A549 (cell line): ENCODE measurements at regions not wholly inside any gene's neighbourhood (a gene's known extent, or its start where the extent isn't known, plus 50 kb on each side); places are given as distances from the start of the nearest gene placed in this dataset.

ENCODE experiments used
- ATAC-seq, 2 experiments: fragments of 200-7000 bp in 1 of 2; fragments of >200 bp in 1 of 2; cut with Nextera tagmentation in 1 of 2; cut with Tn5 transposase in 1 of 2; 3 replicates each; pipeline versions ENCODE4 v1.8.0 to v1.9.1; 2018 to 2020; ENCODE audit warnings: mild to moderate bottlenecking in 1 of 2, moderate library complexity in 1 of 2
- CTCF ChIA-PET: fragments of 300-600 bp; sonication (Branson Sonifier 250); formaldehyde crosslinking; extraction: SDS; loops from one replicate; lab custom pipeline; 2021; ENCODE audit warnings: antibody characterized with exemption, inconsistent platforms; lab: Yijun Ruan, JAX
- POLR2A ChIA-PET: fragments of 350-600 bp; formaldehyde crosslinking; extraction: SDS; loops from one replicate; lab custom pipeline; 2021; ENCODE audit warnings: antibody characterized with exemption, inconsistent platforms; lab: Yijun Ruan, JAX
- DNase-seq, 2 experiments: peaks; one replicate each; pipeline versions ENCODE4 v3.0.0 to v3.0.0-alpha.2; 2011 to 2016; ENCODE audit warnings: low read depth in 1 of 2, low spot score in 1 of 2
- FAIRE-seq: peaks from 2 replicates; lab custom pipeline; 2011; peaks lifted over from hg19 to GRCh38; lab: Jason Lieb, UNC
- H3K27ac ChIP-seq, 2 experiments: fragments of >200 bp; sonication (Bioruptor Twin); formaldehyde crosslinking; 3 replicates each; pipeline ENCODE4 v1.5.1; 2016 to 2017
- H3K4me1 ChIP-seq: fragments of >200 bp; sonication (Bioruptor Twin); formaldehyde crosslinking; 3 replicates; pipeline ENCODE4 v1.6.1; 2016
- H3K4me2 ChIP-seq: fragments of >200 bp; sonication (Bioruptor Twin); formaldehyde crosslinking; 3 replicates; pipeline ENCODE4 v1.6.1; 2016
- H3K4me3 ChIP-seq: fragments of >200 bp; sonication (Bioruptor Twin); formaldehyde crosslinking; 3 replicates; pipeline ENCODE4 v1.5.1; 2016
- H3K9me3 ChIP-seq: fragments of >200 bp; sonication (Bioruptor Twin); formaldehyde crosslinking; 3 replicates; pipeline ENCODE4 v1.6.1; 2016
- BHLHE40 ChIP-seq: IDR thresholded peaks from 2 replicates; pipeline ENCODE4 v1.6.1; 2012; ENCODE audit warnings: low read depth, low read length, inconsistent platforms
- CEBPB ChIP-seq, 2 experiments: fragments of >200 bp in 1 of 2; sonication (Bioruptor Twin) in 1 of 2; formaldehyde crosslinking in 1 of 2; IDR thresholded peaks; 2 replicates each; pipeline ENCODE4 v1.6.1; 2012 to 2016
- CHD4 ChIP-seq: fragments of 200-600 bp; sonication (generic); IDR thresholded peaks from 2 replicates; pipeline ENCODE4 v1.6.1; 2016; ENCODE audit warnings: antibody characterized with exemption, mild to moderate bottlenecking, borderline replicate concordance
- EHF ChIP-seq: fragments of 250-450 bp; sonication (Bioruptor Pico); IDR thresholded peaks from 2 replicates; pipeline ENCODE4 v1.5.0; 2020; ENCODE audit warnings: mild to moderate bottlenecking
- EHMT2 ChIP-seq: fragments of 200-600 bp; sonication (generic); IDR thresholded peaks from 2 replicates; pipeline ENCODE4 v1.6.1; 2016; ENCODE audit warnings: antibody characterized with exemption, low read depth, mild to moderate bottlenecking, moderate library complexity
- FOSL2 ChIP-seq, 2 experiments: fragments of 450-650 bp in 1 of 2; fragments of >200 bp in 1 of 2; sonication (Bioruptor Twin) in 1 of 2; formaldehyde crosslinking; IDR thresholded peaks; 2 replicates each; pipeline versions ENCODE4 v1.5.0 to v1.6.1; 2016 to 2020; ENCODE audit warnings: mild to moderate bottlenecking in 1 of 2, moderate library complexity in 1 of 2
- FOXS1 ChIP-seq: fragments of 250-450 bp; sonication (Bioruptor Pico); IDR thresholded peaks from 2 replicates; pipeline ENCODE4 v1.5.0; 2020; ENCODE audit warnings: mild to moderate bottlenecking, moderate library complexity
- GATA3 ChIP-seq: IDR thresholded peaks from 2 replicates; pipeline ENCODE4 v1.6.1; 2012; ENCODE audit warnings: borderline replicate concordance
- HEYL ChIP-seq: fragments of 250-450 bp; sonication (Bioruptor Pico); IDR thresholded peaks from 2 replicates; pipeline ENCODE4 v1.8.0; 2021; ENCODE audit warnings: mild to moderate bottlenecking, moderate library complexity
- JUNB ChIP-seq: fragments of >200 bp; sonication (Bioruptor Twin); formaldehyde crosslinking; IDR thresholded peaks from 2 replicates; pipeline ENCODE4 v1.6.1; 2016
- MAFK ChIP-seq: fragments of 450-650 bp; IDR thresholded peaks from 2 replicates; pipeline ENCODE4 v1.6.1; 2014; ENCODE audit not compliant: partially characterized antibody
- NFE2L2 ChIP-seq: fragments of 150-350 bp; conservative IDR thresholded peaks from 2 replicates; pipeline ENCODE4 v1.6.1; 2014; ENCODE audit warnings: low read length
- NPAS2 ChIP-seq: fragments of 250-450 bp; sonication (Bioruptor Pico); IDR thresholded peaks from 2 replicates; pipeline ENCODE4 v1.8.0; 2022; ENCODE audit warnings: mild to moderate bottlenecking, moderate library complexity, borderline replicate concordance
- NR3C1 ChIP-seq: fragments of >200 bp; sonication (Bioruptor Twin); formaldehyde crosslinking; IDR thresholded peaks from 3 replicates; pipeline ENCODE4 v1.6.1; 2017
- POLR2AphosphoS2 ChIP-seq: conservative IDR thresholded peaks from 2 replicates; pipeline ENCODE4 v1.6.1; 2012; ENCODE audit warnings: low read length, improper control_type of control experiment, inconsistent platforms
- SMC3 ChIP-seq: fragments of >200 bp; sonication (Bioruptor Twin); formaldehyde crosslinking; IDR thresholded peaks from 3 replicates; pipeline ENCODE4 v1.6.1; 2018; ENCODE audit warnings: inconsistent platforms
- SREBF2 ChIP-seq: fragments of 450-650 bp; IDR thresholded peaks from 2 replicates; pipeline ENCODE4 v1.6.1; 2014; ENCODE audit warnings: mild to moderate bottlenecking, moderate library complexity
- TP53 ChIP-seq: fragments of 250-450 bp; sonication (Bioruptor Pico); IDR thresholded peaks from 2 replicates; pipeline ENCODE4 v1.5.0; 2021; ENCODE audit warnings: mild to moderate bottlenecking, moderate library complexity
- ZC3H11A ChIP-seq: fragments of 450-650 bp; IDR thresholded peaks from 2 replicates; pipeline ENCODE4 v1.6.1; 2014; ENCODE audit warnings: antibody characterized with exemption, mild to moderate bottlenecking
- ZFP36 ChIP-seq: fragments of 450-650 bp; IDR thresholded peaks from 2 replicates; pipeline ENCODE4 v1.6.1; 2014; ENCODE audit warnings: borderline replicate concordance; ENCODE audit not compliant: partially characterized antibody
- ZSCAN20 ChIP-seq: fragments of 250-450 bp; sonication (Bioruptor Pico); IDR thresholded peaks from 2 replicates; pipeline ENCODE4 v1.8.0; 2022; ENCODE audit warnings: mild to moderate bottlenecking, moderate library complexity
- whole genome bisulfite sequencing: methylation state at CpG from one replicate; pipeline ENCODE4 v1.1.6; 2017; ENCODE audit errors: missing lambda C conversion rate; 5-methylcytosine and 5-hydroxymethylcytosine counted together
- TF ChIP-seq, protein P1 (sequence below): fragments of 200-600 bp; sonication (generic); IDR thresholded peaks from 2 replicates; pipeline ENCODE4 v1.6.1; 2016; ENCODE audit warnings: antibody characterized with exemption, mild to moderate bottlenecking, moderate library complexity
- TF ChIP-seq, protein P2 (sequence below): IDR thresholded peaks from 2 replicates; pipeline ENCODE4 v1.6.1; 2012; ENCODE audit warnings: low read depth, borderline replicate concordance
- TF ChIP-seq, protein P3 (sequence below): IDR thresholded peaks from 2 replicates; pipeline ENCODE4 v1.6.1; 2012

DNA sequence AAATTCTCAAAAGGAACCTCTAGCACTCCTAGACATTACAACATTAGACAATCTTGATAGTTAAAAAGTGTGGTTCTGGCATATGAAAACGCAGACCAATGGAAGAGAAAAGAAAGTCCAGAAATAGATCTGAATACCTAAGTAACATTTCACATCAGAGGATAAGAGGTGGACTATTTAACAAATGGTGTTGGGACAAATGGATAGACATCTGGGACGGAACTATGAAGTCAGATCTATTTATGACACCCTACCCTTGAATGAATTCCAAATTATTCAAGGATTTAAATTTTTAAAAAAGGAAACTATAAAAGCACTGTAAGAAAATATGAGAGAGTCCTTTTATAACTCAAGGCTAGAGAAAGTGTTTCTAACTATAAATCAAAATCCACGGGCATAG is 111.3 kb downstream of the SCN11A start:
- ChIA-PET POLR2A (no interaction called here), CTCF (no interaction called here)
- FAIRE-seq, result no peak

DNA sequence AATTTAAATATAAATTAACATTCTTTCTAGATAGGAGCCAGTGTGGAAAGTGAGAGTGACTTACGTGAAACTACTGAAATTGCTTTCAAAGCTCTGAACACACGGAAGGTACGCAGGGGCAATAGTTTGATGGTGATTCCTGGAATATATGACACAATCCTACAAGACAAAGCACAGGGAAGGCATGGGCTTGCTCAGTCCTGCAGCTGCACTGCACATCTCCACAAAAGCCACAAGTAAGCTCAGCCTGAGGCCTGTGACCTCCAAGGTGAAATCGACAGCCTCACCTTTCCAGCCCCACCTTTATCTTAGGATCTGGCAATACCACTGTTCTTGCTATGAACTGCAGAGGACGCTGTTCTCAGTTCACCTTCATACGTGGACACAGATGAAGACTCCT is 109.3 kb upstream of the SCN10A start:
- POLR2A ChIA-PET, result no interaction called here
- Histone ChIP-seq H3K9me3 (no peaks in the 10 kb centered on the region), H3K4me1 (no peaks in the 10 kb centered on the region), H3K4me3 (no peak overlapping the region), H3K4me2 (no peak overlapping the region), H3K27ac (no peak overlapping the region)
- ATAC-seq, result no peak
- no peak for DNase-seq
- CTCF ChIA-PET, result no interaction called here
- 6% methylated on average over 6 of the region's 6 CpGs for WGBS
- FAIRE-seq, result no peak
- TF ChIP-seq SREBF2, result no peak
- no peak for TF ChIP-seq SMC3
- no peak for TF ChIP-seq HEYL (CRISPR knock-in tag)
- no peak for TF ChIP-seq BHLHE40
- TF ChIP-seq NFE2L2, result no peak
- TF ChIP-seq, protein P1, sequence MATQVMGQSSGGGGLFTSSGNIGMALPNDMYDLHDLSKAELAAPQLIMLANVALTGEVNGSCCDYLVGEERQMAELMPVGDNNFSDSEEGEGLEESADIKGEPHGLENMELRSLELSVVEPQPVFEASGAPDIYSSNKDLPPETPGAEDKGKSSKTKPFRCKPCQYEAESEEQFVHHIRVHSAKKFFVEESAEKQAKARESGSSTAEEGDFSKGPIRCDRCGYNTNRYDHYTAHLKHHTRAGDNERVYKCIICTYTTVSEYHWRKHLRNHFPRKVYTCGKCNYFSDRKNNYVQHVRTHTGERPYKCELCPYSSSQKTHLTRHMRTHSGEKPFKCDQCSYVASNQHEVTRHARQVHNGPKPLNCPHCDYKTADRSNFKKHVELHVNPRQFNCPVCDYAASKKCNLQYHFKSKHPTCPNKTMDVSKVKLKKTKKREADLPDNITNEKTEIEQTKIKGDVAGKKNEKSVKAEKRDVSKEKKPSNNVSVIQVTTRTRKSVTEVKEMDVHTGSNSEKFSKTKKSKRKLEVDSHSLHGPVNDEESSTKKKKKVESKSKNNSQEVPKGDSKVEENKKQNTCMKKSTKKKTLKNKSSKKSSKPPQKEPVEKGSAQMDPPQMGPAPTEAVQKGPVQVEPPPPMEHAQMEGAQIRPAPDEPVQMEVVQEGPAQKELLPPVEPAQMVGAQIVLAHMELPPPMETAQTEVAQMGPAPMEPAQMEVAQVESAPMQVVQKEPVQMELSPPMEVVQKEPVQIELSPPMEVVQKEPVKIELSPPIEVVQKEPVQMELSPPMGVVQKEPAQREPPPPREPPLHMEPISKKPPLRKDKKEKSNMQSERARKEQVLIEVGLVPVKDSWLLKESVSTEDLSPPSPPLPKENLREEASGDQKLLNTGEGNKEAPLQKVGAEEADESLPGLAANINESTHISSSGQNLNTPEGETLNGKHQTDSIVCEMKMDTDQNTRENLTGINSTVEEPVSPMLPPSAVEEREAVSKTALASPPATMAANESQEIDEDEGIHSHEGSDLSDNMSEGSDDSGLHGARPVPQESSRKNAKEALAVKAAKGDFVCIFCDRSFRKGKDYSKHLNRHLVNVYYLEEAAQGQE, result no peak
- no peak for TF ChIP-seq NR3C1
- TF ChIP-seq TP53, result no peak
- TF ChIP-seq ZC3H11A, result no peak
- no peak for TF ChIP-seq EHMT2
- no peak for TF ChIP-seq ZFP36
- TF ChIP-seq, protein P2, sequence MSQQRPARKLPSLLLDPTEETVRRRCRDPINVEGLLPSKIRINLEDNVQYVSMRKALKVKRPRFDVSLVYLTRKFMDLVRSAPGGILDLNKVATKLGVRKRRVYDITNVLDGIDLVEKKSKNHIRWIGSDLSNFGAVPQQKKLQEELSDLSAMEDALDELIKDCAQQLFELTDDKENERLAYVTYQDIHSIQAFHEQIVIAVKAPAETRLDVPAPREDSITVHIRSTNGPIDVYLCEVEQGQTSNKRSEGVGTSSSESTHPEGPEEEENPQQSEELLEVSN, result no peak
- no peak for TF ChIP-seq CHD4
- no peak for TF ChIP-seq ZSCAN20 (CRISPR knock-in tag)

More for the DNA sequence above, 111.3 kb downstream of the SCN11A start:
- ATAC-seq (no peak), DNase-seq (no peak)
- H3K4me2 ChIP-seq, result no peak overlapping the region
- H3K9me3 ChIP-seq, result no peaks in the 10 kb centered on the region
- H3K27ac ChIP-seq, result no peak overlapping the region
- WGBS, result 30% methylated on average over 3 of the region's 3 CpGs
- no peak for TF ChIP-seq SMC3
- no peak for TF ChIP-seq JUNB
- no peak for TF ChIP-seq EHF (CRISPR knock-in tag)
- no peak for TF ChIP-seq NPAS2
- no peak for TF ChIP-seq NFE2L2
- TF ChIP-seq FOSL2 (IDR thresholded peaks at IDR 0.05), result no peak
- no peak for TF ChIP-seq FOSL2 (CRISPR knock-in tag; IDR thresholded peaks at IDR 0.05)
- no peak for TF ChIP-seq MAFK
- TF ChIP-seq GATA3, result no peak
- no peak for TF ChIP-seq POLR2AphosphoS2
- TF ChIP-seq FOXS1 (CRISPR knock-in tag), result no peak
- TF ChIP-seq, protein P3, sequence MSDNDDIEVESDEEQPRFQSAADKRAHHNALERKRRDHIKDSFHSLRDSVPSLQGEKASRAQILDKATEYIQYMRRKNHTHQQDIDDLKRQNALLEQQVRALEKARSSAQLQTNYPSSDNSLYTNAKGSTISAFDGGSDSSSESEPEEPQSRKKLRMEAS, result no peak
- TF ChIP-seq CEBPB (IDR thresholded peaks at IDR 0.05), result no peak
- H3K4me3 ChIP-seq, result no peak overlapping the region
- no peaks in the 10 kb centered on the region for H3K4me1 ChIP-seq
